ENCODE measurements at regions not wholly inside any gene's neighbourhood (a gene's known extent, or its start where the extent isn't known, plus 50 kb on each side); places are given as distances from the start of the nearest gene placed in this dataset.

- TF ChIP-seq CTCF (IDR thresholded peaks at IDR 0.05) (no peak), POLR2A (IDR thresholded peaks at IDR 0.05) (no peak)
- DNase-seq: no peak
- no peaks in the 10 kb centered on the region for H3K4me1 ChIP-seq
- ATAC-seq: no peak
- H3K4me3 ChIP-seq: no peak overlapping the region
- peaks cover 0 to 10% (median 2%) of the 10 kb centered on the region in 12 donors for H3K9me3 ChIP-seq
- no peaks in the 10 kb centered on the region for H3K27me3 ChIP-seq
- H3K27ac ChIP-seq: no peak overlapping the region
- intact Hi-C loops (cut with DNase I): no loop called here
- no peaks in the 10 kb centered on the region for H3K36me3 ChIP-seq
- 92 to 97% (median 94%) methylated on average over 1 of the region's 1 CpG for WGBS, 4 donors
Observed at GRCh38 chr13:34308725-34309124, 490.8 kb downstream of the RFC3 start.

- no peaks in the 10 kb centered on the region for H3K27me3 ChIP-seq
- no peaks in the 10 kb centered on the region for H3K4me1 ChIP-seq
- TF ChIP-seq POLR2A (IDR thresholded peaks at IDR 0.05) (no peak), CTCF (IDR thresholded peaks at IDR 0.05) (no peak)
- DNase-seq (no peak), ATAC-seq (no peak)
- H3K27ac ChIP-seq: no peak overlapping the region
- WGBS, 4 donors: 90 to 94% (median 91%) methylated on average over 3 of the region's 3 CpGs
- no peaks in the 10 kb centered on the region for H3K36me3 ChIP-seq
- no peak overlapping the region for H3K4me3 ChIP-seq
- intact Hi-C loops (cut with DNase I): no loop called here
- no peaks in the 10 kb centered on the region for H3K9me3 ChIP-seq
Observed at GRCh38 chr13:34310539-34310938, 492.6 kb downstream of the RFC3 start.

GRCh38 chr13:34311251-34311650, 493.3 kb downstream of the RFC3 start:
- ATAC-seq (no peak), DNase-seq (no peak)
- Histone ChIP-seq H3K9me3 (no peaks in the 10 kb centered on the region), H3K36me3 (no peaks in the 10 kb centered on the region), H3K27ac (no peak overlapping the region), H3K4me1 (no peaks in the 10 kb centered on the region), H3K27me3 (no peaks in the 10 kb centered on the region), H3K4me3 (no peak overlapping the region)
- no peak for TF ChIP-seq POLR2A (IDR thresholded peaks at IDR 0.05)
- intact Hi-C loops (cut with DNase I): no loop called here

- H3K4me1 ChIP-seq: no peaks in the 10 kb centered on the region
- ATAC-seq: no peak
- no peak overlapping the region for H3K27ac ChIP-seq
- no peaks in the 10 kb centered on the region for H3K9me3 ChIP-seq
- intact Hi-C loops (cut with DNase I): no loop called here
- H3K27me3 ChIP-seq: no peaks in the 10 kb centered on the region
- no peak overlapping the region for H3K4me3 ChIP-seq
- no peak for DNase-seq
- H3K36me3 ChIP-seq: no peaks in the 10 kb centered on the region
- no peak for TF ChIP-seq CTCF (IDR thresholded peaks at IDR 0.05)
- TF ChIP-seq POLR2A (IDR thresholded peaks at IDR 0.05): no peak
- 96 to 99% (median 98%) methylated on average over 1 of the region's 1 CpG for WGBS, 4 donors
Observed at GRCh38 chr13:34312578-34312977, 494.6 kb downstream of the RFC3 start.

GRCh38 chr13:34320084-34320483, 502.1 kb downstream of the RFC3 start:
- ATAC-seq (no peak), DNase-seq (no peak)
- H3K9me3 ChIP-seq: no peaks in the 10 kb centered on the region
- H3K4me1 ChIP-seq: peaks cover 0 to 8% (median 0%) of the 10 kb centered on the region in 12 donors
- no peak overlapping the region for H3K4me3 ChIP-seq
- H3K36me3 ChIP-seq: no peaks in the 10 kb centered on the region
- intact Hi-C loops (cut with DNase I): no loop called here
- no peak overlapping the region for H3K27ac ChIP-seq
- TF ChIP-seq POLR2A (IDR thresholded peaks at IDR 0.05) (no peak), CTCF (IDR thresholded peaks at IDR 0.05) (no peak)
- WGBS, 4 donors: 70 to 90% (median 84%) methylated on average over 1 of the region's 1 CpG
- no peaks in the 10 kb centered on the region for H3K27me3 ChIP-seq

Measured in heart left ventricle (tissue), 16 donors.